B cell (primary cell): ENCODE measurements at regions not wholly inside any gene's neighbourhood (a gene's known extent, or its start where the extent isn't known, plus 50 kb on each side); places are given as distances from the start of the nearest gene placed in this dataset.

Experiments
- CTCF ChIP-seq: fragments of 200-600 bp; IDR thresholded peaks from one replicate; pipeline ENCODE4 v1.8.0; 2022; ENCODE audit warnings: antibody characterized with exemption, mild to moderate bottlenecking
- EZH2 ChIP-seq: IDR thresholded peaks from 2 replicates; pipeline ENCODE4 v1.6.1; 2012; ENCODE audit warnings: borderline replicate concordance, low read depth, mild to moderate bottlenecking, moderate library complexity, low read length; ENCODE audit not compliant: insufficient read depth, poor library complexity, severe bottlenecking

- TF ChIP-seq CTCF (no peak), EZH2 (no peak)
These were observed 86.7 kb upstream of the CLDN14 start for GRCh38 chr21:36566644-36567043.
